Thyroid gland (tissue), 4 donors: ENCODE measurements at regions not wholly inside any gene's neighbourhood (a gene's known extent, or its start where the extent isn't known, plus 50 kb on each side); places are given as distances from the start of the nearest gene placed in this dataset.

ENCODE experiments used
- DNase-seq, 2 donors: peaks; one replicate each; pipeline ENCODE4 v3.0.0-alpha.2; 2019
- H3K27ac ChIP-seq, 3 donors: fragments of 200-600 bp; sonication (generic); 1 replicate in 2 of 3; 2 replicates in 1 of 3; pipeline ENCODE4 v1.5.1; 2016 to 2019; ENCODE audit warnings: mild to moderate bottlenecking in 1 of 3, moderate library complexity in 1 of 3
- H3K27me3 ChIP-seq: fragments of 200-600 bp; sonication (generic); one replicate; pipeline ENCODE4 v1.5.1; 2019
- H3K36me3 ChIP-seq, 2 donors: fragments of 200-600 bp; sonication (generic); one replicate each; pipeline ENCODE4 v1.5.1; 2016 to 2019
- H3K4me1 ChIP-seq, 2 donors: fragments of 200-600 bp; sonication (generic); one replicate each; pipeline ENCODE4 v1.5.1; 2017 to 2019
- H3K4me3 ChIP-seq, 3 donors: fragments of 200-600 bp; sonication (generic); replicated peaks in 1 of 3; 1 replicate in 2 of 3; 2 replicates in 1 of 3; pipeline ENCODE4 v1.5.1; 2016; ENCODE audit warnings: mild to moderate bottlenecking in 1 of 3
- H3K9me3 ChIP-seq: fragments of 200-600 bp; sonication (generic); one replicate; pipeline ENCODE4 v1.5.1; 2017
- POLR2A ChIP-seq, 2 donors: fragments of 450-650 bp; IDR thresholded peaks; one replicate each; pipeline ENCODE4 v1.6.1; 2017; ENCODE audit warnings: antibody characterized with exemption in 2 of 2, mild to moderate bottlenecking in 2 of 2, moderate library complexity in 1 of 2
- WGBS, 2 donors: methylation state at CpG; one replicate each; pipeline ENCODE4 v1.1.5; 2017; 5-methylcytosine and 5-hydroxymethylcytosine counted together
- intact Hi-C: fragments of 100-400 bp; cut with DNase I; formaldehyde crosslinking; loops from one replicate; pipeline ENCODE4 v1.15.1; 2023
- TF ChIP-seq, protein P1 (sequence below), 6 experiments: fragments of 200-600 bp in 3 of 6; fragments of 450-650 bp in 3 of 6; sonication (generic) in 3 of 6; IDR thresholded peaks; one replicate each; pipeline ENCODE4 v1.5.1; 2016 to 2019; ENCODE audit warnings: antibody characterized with exemption in 6 of 6, mild to moderate bottlenecking in 2 of 6, inconsistent platforms in 1 of 6, moderate library complexity in 1 of 6

DNA sequence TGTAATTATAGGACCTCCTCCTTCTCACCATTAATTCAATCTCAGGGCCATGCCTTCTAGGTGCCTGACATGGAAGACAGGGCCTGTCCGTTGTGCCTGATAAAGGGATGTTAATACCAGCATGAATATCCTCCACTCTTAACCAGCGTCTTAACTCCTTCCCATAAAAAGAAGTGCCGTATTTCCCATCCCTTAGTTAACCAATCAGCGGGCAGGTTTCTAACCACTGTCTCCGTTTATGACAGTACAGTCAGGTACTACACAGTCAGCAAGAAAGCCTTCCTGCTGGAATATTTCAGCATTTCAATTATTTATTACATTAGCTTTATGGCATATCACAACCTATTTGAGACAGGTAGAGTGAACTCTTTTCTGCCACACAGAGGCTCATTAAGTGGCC, 308.6 kb upstream of the FZD8 start:
- H3K36me3 ChIP-seq = no peaks in the 10 kb centered on the region
- 95 to 97% methylated on average over 5 of the region's 5 CpGs for WGBS, 2 donors

DNA sequence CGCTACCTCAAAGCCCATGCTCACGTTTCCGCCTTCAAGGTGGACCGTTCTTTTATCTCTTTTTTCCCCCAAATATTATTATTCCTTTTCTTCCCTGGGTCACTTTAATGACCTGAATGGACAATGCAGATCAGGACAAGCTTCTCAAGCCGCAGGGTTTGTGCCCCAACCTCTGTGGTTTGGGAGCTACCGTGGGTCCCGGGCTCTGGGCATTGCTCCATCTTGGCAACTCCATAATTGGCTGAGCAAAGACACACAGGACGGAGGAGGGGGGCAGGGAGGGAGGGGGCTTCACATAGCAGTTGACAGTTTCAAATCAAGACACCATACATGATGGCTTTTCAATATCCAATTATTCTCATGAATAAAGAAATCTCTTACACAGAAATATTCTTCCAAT, 308.1 kb upstream of the FZD8 start:
- intact Hi-C loops = no loop called here
- no peak for DNase-seq
- 86 to 89% methylated on average over 8 of the region's 8 CpGs for WGBS, 2 donors
- H3K4me1 ChIP-seq = no peaks in the 10 kb centered on the region
- H3K27me3 ChIP-seq = no peaks in the 10 kb centered on the region
- no peak for TF ChIP-seq POLR2A (IDR thresholded peaks at IDR 0.05)
- TF ChIP-seq, protein P1, sequence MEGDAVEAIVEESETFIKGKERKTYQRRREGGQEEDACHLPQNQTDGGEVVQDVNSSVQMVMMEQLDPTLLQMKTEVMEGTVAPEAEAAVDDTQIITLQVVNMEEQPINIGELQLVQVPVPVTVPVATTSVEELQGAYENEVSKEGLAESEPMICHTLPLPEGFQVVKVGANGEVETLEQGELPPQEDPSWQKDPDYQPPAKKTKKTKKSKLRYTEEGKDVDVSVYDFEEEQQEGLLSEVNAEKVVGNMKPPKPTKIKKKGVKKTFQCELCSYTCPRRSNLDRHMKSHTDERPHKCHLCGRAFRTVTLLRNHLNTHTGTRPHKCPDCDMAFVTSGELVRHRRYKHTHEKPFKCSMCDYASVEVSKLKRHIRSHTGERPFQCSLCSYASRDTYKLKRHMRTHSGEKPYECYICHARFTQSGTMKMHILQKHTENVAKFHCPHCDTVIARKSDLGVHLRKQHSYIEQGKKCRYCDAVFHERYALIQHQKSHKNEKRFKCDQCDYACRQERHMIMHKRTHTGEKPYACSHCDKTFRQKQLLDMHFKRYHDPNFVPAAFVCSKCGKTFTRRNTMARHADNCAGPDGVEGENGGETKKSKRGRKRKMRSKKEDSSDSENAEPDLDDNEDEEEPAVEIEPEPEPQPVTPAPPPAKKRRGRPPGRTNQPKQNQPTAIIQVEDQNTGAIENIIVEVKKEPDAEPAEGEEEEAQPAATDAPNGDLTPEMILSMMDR (IDR thresholded peaks at IDR 0.05) = no peak
- no peak overlapping the region for H3K4me3 ChIP-seq
- no peaks in the 10 kb centered on the region for H3K9me3 ChIP-seq
- H3K36me3 ChIP-seq = no peaks in the 10 kb centered on the region
- no peak overlapping the region for H3K27ac ChIP-seq

More for the DNA sequence above, 308.6 kb upstream of the FZD8 start:
- intact Hi-C loops = no loop called here
- TF ChIP-seq, protein P1 (IDR thresholded peaks at IDR 0.05) = no peak
- TF ChIP-seq POLR2A (IDR thresholded peaks at IDR 0.05) = no peak
- no peak overlapping the region for H3K27ac ChIP-seq
- H3K27me3 ChIP-seq = no peaks in the 10 kb centered on the region
- no peak for DNase-seq
- H3K4me1 ChIP-seq = no peaks in the 10 kb centered on the region
- H3K4me3 ChIP-seq = no peak overlapping the region
- no peaks in the 10 kb centered on the region for H3K9me3 ChIP-seq

DNA sequence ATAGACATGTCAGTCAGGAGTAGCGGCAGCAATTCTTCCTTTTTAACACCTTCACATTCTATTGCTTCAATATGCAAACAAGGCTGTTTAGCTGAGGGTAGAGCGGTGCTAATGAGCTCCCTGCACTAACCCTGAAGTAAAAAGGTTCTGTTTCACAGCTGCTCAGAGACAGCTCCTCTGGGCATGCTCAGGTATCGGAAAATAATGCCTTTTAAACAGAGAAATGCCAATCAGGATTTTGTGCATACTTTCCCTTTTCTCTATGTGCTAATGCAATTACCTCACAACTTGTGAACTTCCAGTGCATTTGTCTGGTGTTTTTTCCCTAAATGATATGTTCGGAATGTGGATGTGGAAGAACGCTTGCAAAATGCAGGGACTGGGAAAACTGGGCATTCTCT, 307.7 kb upstream of the FZD8 start:
- WGBS, 2 donors = 96% methylated on average over 5 of the region's 5 CpGs
- intact Hi-C loops = no loop called here
- Histone ChIP-seq H3K36me3 (no peaks in the 10 kb centered on the region), H3K4me3 (no peak overlapping the region), H3K9me3 (no peaks in the 10 kb centered on the region), H3K4me1 (no peaks in the 10 kb centered on the region), H3K27me3 (no peaks in the 10 kb centered on the region), H3K27ac (no peak overlapping the region)
- TF ChIP-seq POLR2A (IDR thresholded peaks at IDR 0.05) = no peak
- TF ChIP-seq, protein P1 (IDR thresholded peaks at IDR 0.05) = no peak
- DNase-seq = no peak

DNA sequence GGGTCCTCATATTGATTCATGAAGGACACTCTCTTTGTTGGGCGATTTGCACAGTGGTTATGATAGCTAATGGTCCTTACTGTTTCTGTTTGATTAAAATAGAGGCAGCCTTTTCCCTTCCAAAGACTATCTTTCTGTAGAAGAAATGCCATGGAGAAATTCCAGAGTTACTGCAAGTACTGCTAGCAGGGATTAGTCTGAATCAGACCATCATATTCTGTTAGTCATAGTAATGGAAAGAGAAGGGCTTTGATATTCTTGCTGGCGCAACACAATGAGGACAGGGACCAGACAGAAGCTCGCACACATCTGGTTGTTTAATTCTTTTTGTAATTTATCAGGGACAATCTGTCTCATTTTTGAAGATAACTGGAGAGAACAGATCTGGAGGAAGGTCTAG, 304.5 kb upstream of the FZD8 start:
- no peak for DNase-seq
- H3K4me3 ChIP-seq = no peak overlapping the region
- no peaks in the 10 kb centered on the region for H3K4me1 ChIP-seq
- H3K36me3 ChIP-seq = no peaks in the 10 kb centered on the region
- no peaks in the 10 kb centered on the region for H3K9me3 ChIP-seq
- 87 to 93% methylated on average over 3 of the region's 3 CpGs for WGBS, 2 donors
- TF ChIP-seq POLR2A (IDR thresholded peaks at IDR 0.05) = no peak
- TF ChIP-seq, protein P1 (IDR thresholded peaks at IDR 0.05) = no peak
- intact Hi-C loops = no loop called here
- H3K27ac ChIP-seq = no peak overlapping the region
- H3K27me3 ChIP-seq = no peaks in the 10 kb centered on the region

DNA sequence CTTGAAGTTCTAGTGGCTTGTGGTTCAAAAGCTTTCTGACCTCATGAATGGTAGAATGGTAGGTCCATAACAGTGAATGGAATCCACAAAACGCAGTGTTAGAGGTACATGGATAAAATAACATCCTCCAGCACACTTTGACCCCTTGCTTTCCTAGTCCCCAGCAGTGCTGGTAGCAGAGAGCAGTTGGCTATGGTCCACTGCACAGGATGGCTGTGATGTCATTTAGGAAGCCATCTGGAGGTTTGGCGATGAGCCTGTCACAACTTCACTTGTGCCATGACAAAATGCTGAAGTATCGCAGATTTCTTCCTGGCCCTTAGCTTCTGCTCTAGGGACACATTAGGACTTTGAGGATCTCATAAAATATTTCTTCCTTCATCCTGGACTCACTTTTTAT, 300.0 kb upstream of the FZD8 start:
- Histone ChIP-seq H3K4me3 (no peak overlapping the region), H3K36me3 (no peaks in the 10 kb centered on the region), H3K4me1 (no peaks in the 10 kb centered on the region), H3K27ac (no peak overlapping the region), H3K9me3 (no peaks in the 10 kb centered on the region), H3K27me3 (no peaks in the 10 kb centered on the region)
- TF ChIP-seq, protein P1 (IDR thresholded peaks at IDR 0.05) = no peak
- TF ChIP-seq POLR2A (IDR thresholded peaks at IDR 0.05) = no peak
- intact Hi-C loops = no loop called here
- WGBS, 2 donors = 65 to 71% methylated on average over 3 of the region's 3 CpGs
- DNase-seq = peak; percentile 7 to 30
